ENCODE measurements at regions not wholly inside any gene's neighbourhood (a gene's known extent, or its start where the extent isn't known, plus 50 kb on each side); places are given as distances from the start of the nearest gene placed in this dataset.
A peak's percentile ranks its signal among the peaks of the same experiment; 100 is the strongest.

DNA sequence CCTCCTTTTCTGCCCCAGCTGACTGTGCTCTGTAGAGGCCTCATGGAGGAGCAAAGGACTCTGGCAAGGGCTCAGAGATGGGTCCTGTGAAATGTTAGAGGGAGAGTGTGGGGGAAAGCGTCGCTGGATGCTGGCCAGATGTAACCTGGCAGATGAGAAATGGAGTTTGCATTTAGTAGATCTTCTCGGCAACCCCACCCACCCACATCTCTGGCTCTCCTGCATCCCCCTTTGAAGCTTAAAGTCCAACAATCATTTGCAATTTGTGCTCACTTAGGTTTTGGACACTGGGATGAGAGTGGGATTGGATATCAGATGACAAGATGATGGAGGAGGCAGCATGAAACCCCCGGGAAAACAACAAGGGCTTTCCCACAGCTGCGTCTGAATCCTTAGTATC is 523.6 kb upstream of the MCTP2 start:
- H3K36me3 ChIP-seq (ENCODE audit: control insufficient read depth, insufficient read depth, low read length), result no peaks in the 10 kb centered on the region
- no peaks in the 10 kb centered on the region for H3K4me1 ChIP-seq (ENCODE audit: control insufficient read depth, insufficient read depth, low read length)
- no CpG with 5 or more reads among the region's 5 CpGs for WGBS (ENCODE audit: insufficient coverage, low lambda C conversion rate)
- no peaks in the 10 kb centered on the region for H3K27me3 ChIP-seq (ENCODE audit: control insufficient read depth, insufficient read depth, low read length)
- DNase-seq, result no peak
- H3K4me3 ChIP-seq (ENCODE audit: low read length), result no peak overlapping the region
- no peak overlapping the region for H3K27ac ChIP-seq (ENCODE audit: low read length)
- H3K9me3 ChIP-seq (ENCODE audit: control insufficient read depth, low read depth, low read length), result no peaks in the 10 kb centered on the region

DNA sequence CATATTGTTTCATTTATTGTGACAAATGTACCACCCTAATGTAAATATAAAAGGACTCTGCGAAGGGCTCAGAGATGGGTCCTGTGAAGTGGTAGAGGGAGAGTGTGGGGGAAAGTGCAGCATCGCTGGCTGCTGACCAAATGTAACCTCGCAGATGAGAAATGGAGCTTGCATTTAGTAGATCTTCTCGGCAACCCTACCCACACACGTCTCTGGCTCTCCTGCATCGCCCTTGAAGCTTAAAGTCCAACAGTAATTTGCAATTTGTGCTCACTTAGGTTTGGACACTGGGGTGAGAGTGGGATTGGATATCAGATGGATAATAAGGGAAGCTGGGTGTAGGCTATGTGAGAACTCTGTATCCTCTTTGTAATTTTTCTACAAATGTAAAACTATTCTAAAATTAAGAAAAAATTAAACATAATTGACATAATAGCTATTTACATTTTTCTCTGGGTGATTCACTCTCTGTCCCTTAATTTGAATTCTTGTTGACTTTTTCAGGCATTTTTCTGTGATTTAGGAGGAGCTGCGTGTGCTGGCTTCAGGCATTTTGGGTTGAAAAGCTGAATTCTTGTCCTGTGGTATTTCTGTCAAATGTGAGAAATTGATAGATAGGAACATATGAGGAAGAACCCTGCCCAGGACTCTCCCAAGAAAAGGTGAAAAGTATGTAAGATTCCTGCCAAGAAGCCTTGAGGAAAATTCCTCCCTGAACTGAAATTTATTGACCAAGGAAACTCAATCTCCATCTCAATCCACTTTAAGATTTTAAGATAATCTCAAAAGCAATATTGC is 524.7 kb upstream of the MCTP2 start:
- Histone ChIP-seq H3K36me3 (ENCODE audit: control insufficient read depth, insufficient read depth, low read length) (no peaks in the 10 kb centered on the region), H3K4me1 (ENCODE audit: control insufficient read depth, insufficient read depth, low read length) (no peaks in the 10 kb centered on the region), H3K27ac (ENCODE audit: low read length) (no peak overlapping the region), H3K4me3 (ENCODE audit: low read length) (no peak overlapping the region), H3K27me3 (ENCODE audit: control insufficient read depth, insufficient read depth, low read length) (no peaks in the 10 kb centered on the region), H3K9me3 (ENCODE audit: control insufficient read depth, low read depth, low read length) (no peaks in the 10 kb centered on the region)
- WGBS (ENCODE audit: insufficient coverage, low lambda C conversion rate), result 20% methylated on average over 1 of the region's 7 CpGs
- DNase-seq, result no peak

DNA sequence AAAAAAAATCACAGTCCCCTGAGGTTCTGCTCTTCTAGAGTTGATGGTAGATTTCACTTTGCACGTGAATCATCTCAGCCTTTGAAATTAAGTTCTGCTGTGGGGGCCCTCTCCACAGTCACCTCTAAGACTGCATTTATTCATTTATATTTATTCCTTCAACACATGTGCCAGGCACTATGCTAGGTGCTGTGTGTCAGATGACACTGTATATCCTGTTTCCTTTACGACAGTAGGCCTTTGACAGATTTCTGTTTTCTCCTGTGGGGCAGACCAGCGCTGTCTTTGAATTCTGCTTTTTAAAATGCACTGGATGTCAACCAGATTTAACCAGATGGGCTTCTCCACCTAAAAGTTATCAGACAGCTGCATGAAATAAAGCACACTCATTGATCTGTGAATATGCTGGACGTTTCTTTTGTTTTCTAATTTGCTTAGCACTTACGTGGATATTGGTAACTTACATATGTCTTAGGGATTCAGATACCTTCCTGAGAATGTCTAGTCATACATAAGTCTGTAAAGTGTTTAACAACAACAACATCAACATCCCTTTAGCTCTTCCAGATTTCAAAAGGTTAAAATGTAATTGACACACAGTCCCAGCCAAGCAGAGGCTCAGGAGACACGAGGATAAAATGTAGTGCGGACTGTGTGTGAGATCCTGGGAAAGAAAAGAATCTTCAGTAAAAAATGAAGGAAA is 525.5 kb upstream of the MCTP2 start:
- Histone ChIP-seq H3K4me1 (ENCODE audit: control insufficient read depth, insufficient read depth, low read length) (no peaks in the 10 kb centered on the region), H3K9me3 (ENCODE audit: control insufficient read depth, low read depth, low read length) (no peaks in the 10 kb centered on the region), H3K4me3 (ENCODE audit: low read length) (no peak overlapping the region), H3K27ac (ENCODE audit: low read length) (no peak overlapping the region), H3K27me3 (ENCODE audit: control insufficient read depth, insufficient read depth, low read length) (no peaks in the 10 kb centered on the region), H3K36me3 (ENCODE audit: control insufficient read depth, insufficient read depth, low read length) (no peaks in the 10 kb centered on the region)
- 70% methylated on average over 2 of the region's 7 CpGs for WGBS (ENCODE audit: insufficient coverage, low lambda C conversion rate)
- DNase-seq, result no peak

DNA sequence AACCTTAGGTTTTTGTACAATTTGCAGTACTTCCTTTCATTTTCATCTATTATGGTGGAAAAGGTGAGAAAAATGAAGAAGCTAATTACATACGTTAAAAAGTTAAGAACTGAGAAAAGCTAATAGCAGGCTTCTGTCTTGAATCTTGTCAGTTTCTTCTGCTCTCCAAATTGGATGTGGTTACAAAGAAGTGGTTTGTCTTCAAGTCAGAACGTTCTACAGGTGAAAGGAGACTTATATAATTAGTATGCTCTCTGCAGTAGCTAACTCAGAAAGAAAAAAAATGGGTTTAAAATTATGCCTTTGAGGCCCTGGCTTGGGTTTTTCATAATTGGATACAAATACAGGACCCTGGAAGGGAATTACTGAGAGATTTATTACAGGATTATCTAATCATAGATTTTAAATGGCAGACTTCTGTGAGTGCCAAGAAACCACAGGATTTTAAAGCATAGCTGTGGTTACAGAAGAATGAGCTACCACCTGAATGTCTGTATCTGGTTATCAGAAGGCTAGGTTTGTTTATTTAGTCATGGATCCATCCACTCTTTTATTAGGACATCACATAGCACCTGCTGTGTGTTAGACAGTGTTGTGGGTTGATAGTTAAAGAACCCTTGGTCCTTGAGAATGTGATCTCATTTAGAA is 528.1 kb upstream of the MCTP2 start:
- H3K27me3 ChIP-seq (ENCODE audit: control insufficient read depth, insufficient read depth, low read length), result no peaks in the 10 kb centered on the region
- no peaks in the 10 kb centered on the region for H3K36me3 ChIP-seq (ENCODE audit: control insufficient read depth, insufficient read depth, low read length)
- WGBS (ENCODE audit: insufficient coverage, low lambda C conversion rate), result 80% methylated on average over 1 of the region's 2 CpGs
- H3K4me1 ChIP-seq (ENCODE audit: control insufficient read depth, insufficient read depth, low read length), result no peaks in the 10 kb centered on the region
- DNase-seq, result no peak
- H3K9me3 ChIP-seq (ENCODE audit: control insufficient read depth, low read depth, low read length), result no peaks in the 10 kb centered on the region
- H3K4me3 ChIP-seq (ENCODE audit: low read length), result no peak overlapping the region
- no peak overlapping the region for H3K27ac ChIP-seq (ENCODE audit: low read length)

DNA sequence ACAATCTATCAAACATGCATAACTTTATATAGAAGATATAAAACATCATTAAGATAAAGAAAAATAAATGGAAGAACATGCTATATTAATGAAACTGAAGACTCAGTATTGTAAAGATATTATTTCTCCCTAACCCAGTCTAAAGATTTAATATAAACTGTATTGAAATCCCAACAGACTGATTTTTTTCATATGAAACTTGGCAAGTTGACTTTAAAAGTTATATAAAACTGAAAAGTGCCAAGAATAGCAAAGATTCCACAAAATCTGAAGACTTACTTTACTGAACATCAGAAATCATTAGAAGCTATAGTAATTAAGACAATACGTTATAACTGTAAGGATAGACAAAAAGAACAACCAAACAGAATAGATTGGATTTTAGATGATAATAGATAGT is 531.3 kb upstream of the MCTP2 start:
- H3K27ac ChIP-seq (ENCODE audit: low read length), result no peak overlapping the region
- H3K4me1 ChIP-seq (ENCODE audit: control insufficient read depth, insufficient read depth, low read length), result no peaks in the 10 kb centered on the region
- no peaks in the 10 kb centered on the region for H3K36me3 ChIP-seq (ENCODE audit: control insufficient read depth, insufficient read depth, low read length)
- WGBS (ENCODE audit: insufficient coverage, low lambda C conversion rate), result 90% methylated on average over 1 of the region's 1 CpG
- H3K4me3 ChIP-seq (ENCODE audit: low read length), result no peak overlapping the region
- H3K27me3 ChIP-seq (ENCODE audit: control insufficient read depth, insufficient read depth, low read length), result no peaks in the 10 kb centered on the region
- H3K9me3 ChIP-seq (ENCODE audit: control insufficient read depth, low read depth, low read length), result no peaks in the 10 kb centered on the region
- DNase-seq, result no peak

DNA sequence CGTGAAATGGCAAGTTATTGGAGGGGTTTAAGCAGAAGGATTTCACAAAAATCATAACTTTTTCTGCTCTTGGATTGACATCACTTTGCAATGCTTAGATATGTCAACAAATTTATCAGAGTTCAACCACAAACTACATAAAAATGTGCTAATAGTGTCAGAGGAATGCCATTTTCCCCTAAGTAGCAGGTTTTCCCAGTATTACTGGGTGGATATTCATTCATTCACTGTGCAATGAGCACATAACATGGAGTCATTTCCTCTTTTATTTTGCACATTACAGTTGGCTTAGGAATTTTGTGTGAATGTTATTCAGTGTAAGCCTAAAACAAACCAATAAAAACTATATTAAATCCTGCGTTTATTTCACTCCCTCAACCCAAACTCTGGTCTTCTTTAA is 537.3 kb upstream of the MCTP2 start:
- Histone ChIP-seq H3K4me3 (ENCODE audit: low read length) (no peak overlapping the region), H3K4me1 (ENCODE audit: control insufficient read depth, insufficient read depth, low read length) (no peaks in the 10 kb centered on the region), H3K27me3 (ENCODE audit: control insufficient read depth, insufficient read depth, low read length) (no peaks in the 10 kb centered on the region), H3K9me3 (ENCODE audit: control insufficient read depth, low read depth, low read length) (no peaks in the 10 kb centered on the region), H3K27ac (ENCODE audit: low read length) (no peak overlapping the region), H3K36me3 (ENCODE audit: control insufficient read depth, insufficient read depth, low read length) (no peaks in the 10 kb centered on the region)
- no CpG with 5 or more reads among the region's 2 CpGs for WGBS (ENCODE audit: insufficient coverage, low lambda C conversion rate)
- no peak for DNase-seq

DNA sequence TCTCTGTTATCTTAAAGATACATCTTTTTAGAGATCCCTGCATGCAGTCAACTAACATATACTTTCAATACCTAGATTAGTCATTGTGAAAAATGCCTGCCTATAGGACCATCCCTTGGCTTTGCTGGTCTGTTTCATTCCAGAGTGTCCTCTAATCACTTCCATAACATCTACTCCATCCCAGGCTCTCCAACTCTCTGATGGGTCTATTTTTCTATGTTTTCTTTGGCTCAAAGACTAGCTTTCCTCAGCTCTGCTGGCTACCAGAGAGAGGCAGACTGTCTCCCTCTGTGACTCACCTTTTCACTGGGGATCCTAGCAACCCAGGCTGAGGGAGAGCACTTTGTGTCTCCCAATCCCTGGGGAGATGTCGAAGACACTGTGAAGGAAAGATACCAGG is 547.7 kb upstream of the MCTP2 start:
- DNase-seq, result no peak
- Histone ChIP-seq H3K9me3 (ENCODE audit: control insufficient read depth, low read depth, low read length) (peaks cover 3% of the 10 kb centered on the region), H3K4me1 (ENCODE audit: control insufficient read depth, insufficient read depth, low read length) (no peaks in the 10 kb centered on the region), H3K27me3 (ENCODE audit: control insufficient read depth, insufficient read depth, low read length) (no peaks in the 10 kb centered on the region), H3K36me3 (ENCODE audit: control insufficient read depth, insufficient read depth, low read length) (no peaks in the 10 kb centered on the region), H3K4me3 (ENCODE audit: low read length) (no peak overlapping the region), H3K27ac (ENCODE audit: low read length) (no peak overlapping the region)
- no CpG with 5 or more reads among the region's 1 CpG for WGBS (ENCODE audit: insufficient coverage, low lambda C conversion rate)

DNA sequence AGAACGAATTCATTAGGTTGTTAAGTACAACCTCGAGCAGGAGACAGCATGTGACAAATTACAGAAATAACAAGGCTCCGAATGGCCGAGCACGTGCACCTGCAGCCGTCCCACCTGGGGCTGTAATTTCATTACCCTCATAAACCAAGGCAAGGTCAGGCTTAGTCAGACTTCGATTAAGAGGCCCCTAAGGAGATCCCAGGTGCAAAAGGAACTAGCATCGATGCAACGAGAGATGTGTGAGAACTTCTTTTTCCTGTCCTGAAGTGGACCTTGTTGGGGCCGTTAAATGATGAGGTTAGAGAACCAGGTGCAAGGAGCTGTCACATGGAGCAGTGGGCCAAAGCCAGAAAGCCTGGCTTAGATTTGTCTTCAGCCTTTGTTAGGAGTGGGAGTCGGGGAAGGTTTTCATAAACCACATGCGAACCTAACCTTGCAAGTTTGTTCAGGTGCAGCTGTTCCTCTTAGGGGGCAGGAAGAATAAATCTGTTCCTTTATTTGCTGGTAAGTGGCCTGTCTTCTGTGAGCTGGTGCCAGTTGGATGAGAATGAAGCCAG is 559.9 kb upstream of the MCTP2 start:
- peaks cover 2% of the 10 kb centered on the region for H3K9me3 ChIP-seq (ENCODE audit: control insufficient read depth, low read depth, low read length)
- H3K4me1 ChIP-seq (ENCODE audit: control insufficient read depth, insufficient read depth, low read length), result no peaks in the 10 kb centered on the region
- no peak for DNase-seq
- H3K4me3 ChIP-seq (ENCODE audit: low read length), result no peak overlapping the region
- H3K36me3 ChIP-seq (ENCODE audit: control insufficient read depth, insufficient read depth, low read length), result no peaks in the 10 kb centered on the region
- no peak overlapping the region for H3K27ac ChIP-seq (ENCODE audit: low read length)
- no CpG with 5 or more reads among the region's 12 CpGs for WGBS (ENCODE audit: insufficient coverage, low lambda C conversion rate)
- no peaks in the 10 kb centered on the region for H3K27me3 ChIP-seq (ENCODE audit: control insufficient read depth, insufficient read depth, low read length)

DNA sequence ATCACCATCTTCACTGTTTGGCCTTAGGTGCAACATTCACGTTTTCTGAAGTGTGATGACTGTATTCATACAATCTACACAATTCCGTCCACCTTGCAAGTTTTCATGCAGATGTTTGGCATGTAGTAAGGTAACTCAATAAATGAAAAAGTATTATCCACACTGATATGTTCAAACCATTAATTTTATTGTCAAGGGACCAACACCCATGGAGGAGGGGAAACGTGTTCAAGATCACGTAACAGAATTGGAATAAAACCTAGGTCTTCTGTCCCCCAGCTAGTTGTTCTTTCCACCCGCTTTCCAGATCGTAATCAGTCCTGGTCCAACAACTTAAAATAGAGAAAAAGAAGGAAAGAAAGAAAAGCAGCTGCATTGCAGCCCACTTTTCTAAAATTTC is 560.4 kb upstream of the MCTP2 start:
- no peak for DNase-seq
- Histone ChIP-seq H3K36me3 (ENCODE audit: control insufficient read depth, insufficient read depth, low read length) (no peaks in the 10 kb centered on the region), H3K4me1 (ENCODE audit: control insufficient read depth, insufficient read depth, low read length) (no peaks in the 10 kb centered on the region), H3K4me3 (ENCODE audit: low read length) (no peak overlapping the region), H3K9me3 (ENCODE audit: control insufficient read depth, low read depth, low read length) (peaks cover 2% of the 10 kb centered on the region), H3K27ac (ENCODE audit: low read length) (no peak overlapping the region), H3K27me3 (ENCODE audit: control insufficient read depth, insufficient read depth, low read length) (no peaks in the 10 kb centered on the region)
- WGBS (ENCODE audit: insufficient coverage, low lambda C conversion rate), result 100% methylated on average over 2 of the region's 6 CpGs

DNA sequence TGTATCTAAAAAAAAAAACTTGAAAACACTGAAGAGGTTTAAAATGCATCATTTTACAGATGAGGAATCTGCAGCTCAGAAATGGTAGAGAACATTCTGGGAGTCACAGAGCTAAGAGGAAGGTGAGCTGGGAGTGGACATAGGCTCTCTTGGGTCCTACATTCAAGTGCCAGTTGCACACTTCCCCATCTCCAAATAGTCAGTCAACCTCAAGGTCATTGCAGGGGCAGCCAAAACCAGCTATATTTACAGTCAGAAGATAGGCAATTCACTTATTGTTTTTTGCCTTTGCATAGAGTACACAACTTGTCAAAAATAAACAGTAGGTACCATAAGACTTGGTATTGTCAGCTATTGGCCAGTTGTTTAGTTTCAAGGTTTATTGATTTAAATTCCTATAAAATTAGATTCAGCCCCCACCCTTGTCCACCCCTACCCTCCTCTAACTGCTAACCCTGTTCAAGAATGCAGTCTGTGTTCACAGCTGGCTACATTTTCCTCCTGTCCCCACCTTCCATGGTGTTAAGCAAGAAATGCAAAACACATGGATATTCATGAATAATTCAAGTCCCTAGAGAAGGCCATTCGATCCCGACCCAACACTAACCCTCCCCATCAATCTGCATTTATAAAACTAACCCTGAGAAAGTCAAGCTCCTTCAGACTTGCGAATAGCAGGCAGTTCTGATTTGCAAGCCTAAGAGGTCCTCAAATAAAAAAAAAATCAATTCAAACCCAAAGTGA is 567.0 kb upstream of the MCTP2 start:
- H3K9me3 ChIP-seq (ENCODE audit: control insufficient read depth, low read depth, low read length), result no peaks in the 10 kb centered on the region
- H3K4me3 ChIP-seq (ENCODE audit: low read length), result no peak overlapping the region
- no peaks in the 10 kb centered on the region for H3K27me3 ChIP-seq (ENCODE audit: control insufficient read depth, insufficient read depth, low read length)
- no peaks in the 10 kb centered on the region for H3K36me3 ChIP-seq (ENCODE audit: control insufficient read depth, insufficient read depth, low read length)
- no peaks in the 10 kb centered on the region for H3K4me1 ChIP-seq (ENCODE audit: control insufficient read depth, insufficient read depth, low read length)
- DNase-seq, result peak in 1 of 2 donors; percentile 2
- WGBS (ENCODE audit: insufficient coverage, low lambda C conversion rate), result no CpG with 5 or more reads among the region's 3 CpGs
- H3K27ac ChIP-seq (ENCODE audit: low read length), result no peak overlapping the region
